Panc1 (cell line): ENCODE measurements at regions not wholly inside any gene's neighbourhood (a gene's known extent, or its start where the extent isn't known, plus 50 kb on each side); places are given as distances from the start of the nearest gene placed in this dataset.

Experiments used
- ATAC-seq: fragments of 200-7000 bp; cut with Tn5 transposase; 2 replicates; pipeline ENCODE4 v1.9.1; 2020; ENCODE audit warnings: mild to moderate bottlenecking, moderate library complexity
- BruUV-seq: library from RNA; stranded (reverse); fragments of 400-500 nt; replicated peaks from 2 replicates; lab custom pipeline; 2021; lab: Mats Ljungman, UMichigan
- CTCF ChIA-PET: fragments of 300-600 bp; sonication (Branson Sonifier 250); formaldehyde crosslinking; loops from one replicate; lab custom pipeline; 2022; ENCODE audit warnings: antibody characterized with exemption; lab: Charles Lee
- POLR2A ChIA-PET: fragments of 300-600 bp; sonication (Branson Sonifier 250); formaldehyde crosslinking; loops from one replicate; lab custom pipeline; 2022; ENCODE audit warnings: antibody characterized with exemption; lab: Charles Lee
- DNase-seq: peaks from one replicate; pipeline ENCODE4 v3.0.0-alpha.2; 2010; ENCODE audit warnings: low read depth, low spot score
- H3K27ac ChIP-seq: 2 replicates; pipeline ENCODE4 v1.5.1; 2011; ENCODE audit warnings: mild to moderate bottlenecking, low read length, inconsistent platforms
- H3K27me3 ChIP-seq: fragments of 200-500 bp; sonication (Bioruptor generic); 2 replicates; pipeline ENCODE4 v1.6.0; 2014; ENCODE audit warnings: low read length, inconsistent platforms; ENCODE audit not compliant: control insufficient read depth, insufficient read depth
- H3K36me3 ChIP-seq: fragments of 200-500 bp; sonication (Bioruptor generic); 2 replicates; pipeline ENCODE4 v1.5.1; 2014; ENCODE audit warnings: inconsistent platforms, mild to moderate bottlenecking, low read length, moderate library complexity; ENCODE audit not compliant: control insufficient read depth, insufficient read depth
- H3K4me1 ChIP-seq: 2 replicates; pipeline ENCODE4 v1.5.1; 2011; ENCODE audit warnings: inconsistent platforms, mild to moderate bottlenecking, low read length, moderate library complexity; ENCODE audit not compliant: control insufficient read depth, insufficient read depth
- H3K4me3 ChIP-seq, 2 experiments: 2 replicates each; pipeline ENCODE4 v1.5.1; 2011 to 2012; ENCODE audit warnings: low read depth in 2 of 2, low read length in 2 of 2, mild to moderate bottlenecking in 2 of 2, inconsistent platforms in 1 of 2, moderate library complexity in 1 of 2
- H3K9me3 ChIP-seq: fragments of 200-500 bp; sonication (Bioruptor generic); 2 replicates; pipeline ENCODE4 v1.5.1; 2014; ENCODE audit warnings: low read depth, mild to moderate bottlenecking, inconsistent platforms, low read length, moderate library complexity; ENCODE audit not compliant: control insufficient read depth, insufficient read depth
- POLR2AphosphoS5 ChIP-seq: IDR thresholded peaks from 2 replicates; pipeline ENCODE4 v1.6.1; 2012; ENCODE audit warnings: mild to moderate bottlenecking, low read depth, low read length, moderate library complexity
- SIN3A ChIP-seq: IDR thresholded peaks from 2 replicates; pipeline ENCODE4 v1.6.1; 2012; ENCODE audit warnings: low read depth, mild to moderate bottlenecking, low read length, moderate library complexity, borderline replicate concordance; ENCODE audit not compliant: insufficient read depth
- TCF7L2 ChIP-seq: IDR thresholded peaks from 2 replicates; pipeline ENCODE4 v1.6.1; 2011; ENCODE audit warnings: mild to moderate bottlenecking, low read depth, low read length, inconsistent platforms
- in situ Hi-C: cut with HindIII; loops from 2 replicates; pipeline ENCODE4 v1.10.0; 2016; ENCODE audit warnings: low sequenced_read_pairs, low pct_unique_long_range_greater_than_20kb
- intact Hi-C: fragments of 100-400 bp; cut with micrococcal nuclease; formaldehyde crosslinking; loops from one replicate; pipeline ENCODE4 v1.10.0; 2022; ENCODE audit not compliant: unreplicated experiment
- TF ChIP-seq, protein P1 (sequence below): fragments of 450-650 bp; IDR thresholded peaks from 2 replicates; pipeline ENCODE4 v1.5.1; 2017; ENCODE audit warnings: mild to moderate bottlenecking
- TF ChIP-seq, protein P2 (sequence below), 2 experiments: IDR thresholded peaks; 2 replicates each; pipeline ENCODE4 v1.6.1; 2011 to 2012; ENCODE audit warnings: low read depth in 2 of 2, control low read depth in 1 of 2, low read length in 1 of 2, mild to moderate bottlenecking in 1 of 2, moderate library complexity in 1 of 2; ENCODE audit not compliant: insufficient read depth in 1 of 2

DNA sequence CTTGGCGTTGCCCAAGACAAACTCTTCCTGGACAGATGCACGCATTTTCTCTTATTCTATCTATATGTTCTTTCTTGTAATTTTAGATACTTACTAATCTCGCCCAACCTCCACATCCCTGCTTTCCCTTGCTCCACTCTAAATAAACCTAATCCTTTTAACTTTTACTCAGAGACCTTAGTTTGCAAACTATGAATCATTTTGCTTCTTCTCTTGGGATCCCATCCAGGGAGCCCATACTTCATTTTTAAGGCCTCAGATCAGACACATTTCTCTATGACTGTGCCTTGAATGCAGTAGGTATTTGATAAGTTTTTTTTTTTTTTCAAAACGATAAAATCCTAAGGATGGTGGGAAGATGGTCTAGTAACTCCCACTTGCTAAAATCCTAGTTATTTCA lies 353.8 kb upstream of the HAND2 start:
- ChIA-PET CTCF (no interaction called here), POLR2A (no interaction called here)
- no peaks in the 10 kb centered on the region for H3K4me1 ChIP-seq
- H3K27ac ChIP-seq = no peak overlapping the region
- BruUV-seq = no TSS peak
- intact Hi-C loops (no loop called here), in situ Hi-C loops (no loop called here)
- no peaks in the 10 kb centered on the region for H3K27me3 ChIP-seq
- TF ChIP-seq, protein P1, sequence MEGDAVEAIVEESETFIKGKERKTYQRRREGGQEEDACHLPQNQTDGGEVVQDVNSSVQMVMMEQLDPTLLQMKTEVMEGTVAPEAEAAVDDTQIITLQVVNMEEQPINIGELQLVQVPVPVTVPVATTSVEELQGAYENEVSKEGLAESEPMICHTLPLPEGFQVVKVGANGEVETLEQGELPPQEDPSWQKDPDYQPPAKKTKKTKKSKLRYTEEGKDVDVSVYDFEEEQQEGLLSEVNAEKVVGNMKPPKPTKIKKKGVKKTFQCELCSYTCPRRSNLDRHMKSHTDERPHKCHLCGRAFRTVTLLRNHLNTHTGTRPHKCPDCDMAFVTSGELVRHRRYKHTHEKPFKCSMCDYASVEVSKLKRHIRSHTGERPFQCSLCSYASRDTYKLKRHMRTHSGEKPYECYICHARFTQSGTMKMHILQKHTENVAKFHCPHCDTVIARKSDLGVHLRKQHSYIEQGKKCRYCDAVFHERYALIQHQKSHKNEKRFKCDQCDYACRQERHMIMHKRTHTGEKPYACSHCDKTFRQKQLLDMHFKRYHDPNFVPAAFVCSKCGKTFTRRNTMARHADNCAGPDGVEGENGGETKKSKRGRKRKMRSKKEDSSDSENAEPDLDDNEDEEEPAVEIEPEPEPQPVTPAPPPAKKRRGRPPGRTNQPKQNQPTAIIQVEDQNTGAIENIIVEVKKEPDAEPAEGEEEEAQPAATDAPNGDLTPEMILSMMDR = no peak
- no peak for TF ChIP-seq TCF7L2
- TF ChIP-seq SIN3A = no peak
- TF ChIP-seq POLR2AphosphoS5 = no peak
- TF ChIP-seq, protein P2, sequence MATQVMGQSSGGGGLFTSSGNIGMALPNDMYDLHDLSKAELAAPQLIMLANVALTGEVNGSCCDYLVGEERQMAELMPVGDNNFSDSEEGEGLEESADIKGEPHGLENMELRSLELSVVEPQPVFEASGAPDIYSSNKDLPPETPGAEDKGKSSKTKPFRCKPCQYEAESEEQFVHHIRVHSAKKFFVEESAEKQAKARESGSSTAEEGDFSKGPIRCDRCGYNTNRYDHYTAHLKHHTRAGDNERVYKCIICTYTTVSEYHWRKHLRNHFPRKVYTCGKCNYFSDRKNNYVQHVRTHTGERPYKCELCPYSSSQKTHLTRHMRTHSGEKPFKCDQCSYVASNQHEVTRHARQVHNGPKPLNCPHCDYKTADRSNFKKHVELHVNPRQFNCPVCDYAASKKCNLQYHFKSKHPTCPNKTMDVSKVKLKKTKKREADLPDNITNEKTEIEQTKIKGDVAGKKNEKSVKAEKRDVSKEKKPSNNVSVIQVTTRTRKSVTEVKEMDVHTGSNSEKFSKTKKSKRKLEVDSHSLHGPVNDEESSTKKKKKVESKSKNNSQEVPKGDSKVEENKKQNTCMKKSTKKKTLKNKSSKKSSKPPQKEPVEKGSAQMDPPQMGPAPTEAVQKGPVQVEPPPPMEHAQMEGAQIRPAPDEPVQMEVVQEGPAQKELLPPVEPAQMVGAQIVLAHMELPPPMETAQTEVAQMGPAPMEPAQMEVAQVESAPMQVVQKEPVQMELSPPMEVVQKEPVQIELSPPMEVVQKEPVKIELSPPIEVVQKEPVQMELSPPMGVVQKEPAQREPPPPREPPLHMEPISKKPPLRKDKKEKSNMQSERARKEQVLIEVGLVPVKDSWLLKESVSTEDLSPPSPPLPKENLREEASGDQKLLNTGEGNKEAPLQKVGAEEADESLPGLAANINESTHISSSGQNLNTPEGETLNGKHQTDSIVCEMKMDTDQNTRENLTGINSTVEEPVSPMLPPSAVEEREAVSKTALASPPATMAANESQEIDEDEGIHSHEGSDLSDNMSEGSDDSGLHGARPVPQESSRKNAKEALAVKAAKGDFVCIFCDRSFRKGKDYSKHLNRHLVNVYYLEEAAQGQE (IDR thresholded peaks at IDR 0.05; ENCODE audit: insufficient read depth in 1 of 2, low read depth in 2 of 2, low read length in 1 of 2) = no peak
- DNase-seq (no peak), ATAC-seq (no peak)
- H3K4me3 ChIP-seq = no peak overlapping the region
- no peaks in the 10 kb centered on the region for H3K9me3 ChIP-seq
- no peaks in the 10 kb centered on the region for H3K36me3 ChIP-seq

DNA sequence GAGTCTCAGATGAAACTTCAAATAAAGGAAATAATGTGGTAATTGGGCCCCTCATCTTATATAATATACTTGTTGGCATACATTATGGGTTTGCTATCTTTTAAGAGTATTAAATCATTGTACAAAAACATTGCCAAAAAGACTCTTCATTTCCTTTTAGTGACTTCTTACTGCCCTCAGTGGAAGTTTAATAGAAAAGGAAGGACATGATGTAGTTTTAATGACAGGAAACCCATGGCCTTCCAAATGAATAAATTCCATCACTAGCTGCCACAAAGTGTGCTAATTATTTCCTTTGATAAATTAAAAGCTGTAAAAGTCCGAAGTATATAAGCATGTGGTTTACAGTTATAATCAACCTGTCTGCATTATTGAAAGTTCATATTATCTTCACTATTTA lies 350.9 kb upstream of the HAND2 start:
- H3K4me3 ChIP-seq = no peak overlapping the region
- H3K27ac ChIP-seq = no peak overlapping the region
- H3K9me3 ChIP-seq = no peaks in the 10 kb centered on the region
- BruUV-seq = no TSS peak
- no peak for DNase-seq
- H3K36me3 ChIP-seq = no peaks in the 10 kb centered on the region
- intact Hi-C loops = no loop called here
- POLR2A ChIA-PET = no interaction called here
- TF ChIP-seq, protein P2 (IDR thresholded peaks at IDR 0.05; ENCODE audit: insufficient read depth in 1 of 2, low read depth in 2 of 2, low read length in 1 of 2) = no peak
- TF ChIP-seq POLR2AphosphoS5 (no peak), TCF7L2 (no peak), SIN3A (no peak)
- TF ChIP-seq, protein P1 = no peak
- H3K4me1 ChIP-seq = no peaks in the 10 kb centered on the region
- ATAC-seq = no peak
- CTCF ChIA-PET = no interaction called here
- in situ Hi-C loops = no loop called here
- no peaks in the 10 kb centered on the region for H3K27me3 ChIP-seq
